Fibroblast of pulmonary artery (primary cell): ENCODE measurements at regions not wholly inside any gene's neighbourhood (a gene's known extent, or its start where the extent isn't known, plus 50 kb on each side); places are given as distances from the start of the nearest gene placed in this dataset.

ENCODE experiments used
- DNase-seq: peaks from one replicate; pipeline ENCODE4 v3.0.0-alpha.2; 2010; ENCODE audit warnings: low read depth
- H3K4me3 ChIP-seq: replicated peaks from 2 replicates; pipeline ENCODE4 v1.5.1; 2011; ENCODE audit warnings: low read depth, mild to moderate bottlenecking, control low read depth, low read length, moderate library complexity
- CTCF ChIP-seq: IDR thresholded peaks from 2 replicates; pipeline ENCODE4 v1.5.1; 2011; ENCODE audit warnings: mild to moderate bottlenecking, control low read depth, low read length, inconsistent platforms; ENCODE audit errors: missing control alignments

- no peak overlapping the region for H3K4me3 ChIP-seq
Measured at GRCh38 chr2:77813599-77813998, 291.4 kb upstream of the LRRTM4 start.

GRCh38 chr2:77816618-77817017, 294.4 kb upstream of the LRRTM4 start:
- TF ChIP-seq CTCF = no peak
- H3K4me3 ChIP-seq = no peak overlapping the region
- DNase-seq = no peak

More at GRCh38 chr2:77813599-77813998, 291.4 kb upstream of the LRRTM4 start:
- TF ChIP-seq CTCF = no peak
- no peak for DNase-seq

- no peak overlapping the region for H3K4me3 ChIP-seq
- DNase-seq = no peak
- no peak for TF ChIP-seq CTCF
Measured at GRCh38 chr2:77818186-77818585, 296.0 kb upstream of the LRRTM4 start.

GRCh38 chr2:77823028-77823427, 300.9 kb upstream of the LRRTM4 start:
- no peak for DNase-seq
- TF ChIP-seq CTCF = no peak

GRCh38 chr2:77831060-77831459, 308.9 kb upstream of the LRRTM4 start:
- no peak overlapping the region for H3K4me3 ChIP-seq
- TF ChIP-seq CTCF = no peak
- DNase-seq = no peak

More at GRCh38 chr2:77823028-77823427, 300.9 kb upstream of the LRRTM4 start:
- no peak overlapping the region for H3K4me3 ChIP-seq

- no peak overlapping the region for H3K4me3 ChIP-seq
- no peak for TF ChIP-seq CTCF
- DNase-seq = no peak
Measured at GRCh38 chr2:77831471-77831870, 309.3 kb upstream of the LRRTM4 start.

GRCh38 chr2:77831898-77832297, 309.7 kb upstream of the LRRTM4 start:
- no peak for TF ChIP-seq CTCF
- H3K4me3 ChIP-seq = no peak overlapping the region
- no peak for DNase-seq
